Thyroid gland (tissue), 4 donors: ENCODE measurements at regions not wholly inside any gene's neighbourhood (a gene's known extent, or its start where the extent isn't known, plus 50 kb on each side); places are given as distances from the start of the nearest gene placed in this dataset.

Experiments
- CTCF ChIP-seq, 6 experiments: fragments of 200-600 bp in 3 of 6; fragments of 450-650 bp in 3 of 6; sonication (generic) in 3 of 6; IDR thresholded peaks; one replicate each; pipeline ENCODE4 v1.5.1; 2016 to 2019; ENCODE audit warnings: antibody characterized with exemption in 6 of 6, mild to moderate bottlenecking in 2 of 6, inconsistent platforms in 1 of 6, moderate library complexity in 1 of 6
- POLR2A ChIP-seq, 2 donors: fragments of 450-650 bp; IDR thresholded peaks; one replicate each; pipeline ENCODE4 v1.6.1; 2017; ENCODE audit warnings: antibody characterized with exemption in 2 of 2, mild to moderate bottlenecking in 2 of 2, moderate library complexity in 1 of 2

- TF ChIP-seq CTCF (IDR thresholded peaks at IDR 0.05) = no peak
- no peak for TF ChIP-seq POLR2A (IDR thresholded peaks at IDR 0.05)
Measured at GRCh38 chr6:2403546-2403945, 158.1 kb upstream of the GMDS start.
